ENCODE measurements at regions not wholly inside any gene's neighbourhood (a gene's known extent, or its start where the extent isn't known, plus 50 kb on each side); places are given as distances from the start of the nearest gene placed in this dataset.

DNA sequence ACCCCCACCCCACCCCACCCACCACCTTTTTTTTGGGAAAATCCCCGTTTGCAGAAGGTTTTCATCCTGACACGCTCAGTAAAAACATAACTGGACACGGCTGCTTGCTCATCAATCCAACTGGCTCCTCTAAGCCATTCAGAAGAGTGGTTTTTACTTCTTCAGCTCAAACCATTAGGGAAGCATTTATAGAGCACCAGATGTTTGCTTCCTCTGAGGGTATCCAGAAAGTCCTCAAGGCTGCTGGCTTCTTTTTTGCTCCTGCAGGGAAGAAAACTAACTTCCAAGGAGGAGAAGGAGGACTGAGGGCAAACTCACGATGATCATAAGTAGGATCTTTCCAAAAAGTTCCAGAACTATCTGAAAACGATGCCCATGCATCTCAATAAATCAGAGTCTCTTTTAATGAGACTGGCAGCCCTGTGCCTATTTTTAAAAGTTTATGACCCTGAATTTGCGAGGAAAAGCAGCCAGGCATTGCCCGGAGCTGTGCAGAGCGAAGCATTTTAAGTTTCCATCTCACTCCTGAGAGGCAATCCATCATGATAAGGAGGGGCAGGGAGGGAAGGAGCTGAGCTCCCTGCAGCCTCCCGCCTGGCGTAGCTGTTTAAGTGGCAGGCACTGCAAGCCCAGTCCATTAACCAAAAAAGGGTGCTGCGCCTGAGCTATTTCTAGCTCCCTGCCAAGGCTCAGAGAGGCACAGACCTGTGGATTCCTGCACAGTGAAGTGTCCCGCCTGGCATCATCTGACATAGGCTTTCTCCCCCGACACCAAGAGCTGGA is 146.3 kb upstream of the FOXF1 start:
- DNase-seq (ENCODE audit: low read depth in 2 of 2) = no peak

DNA sequence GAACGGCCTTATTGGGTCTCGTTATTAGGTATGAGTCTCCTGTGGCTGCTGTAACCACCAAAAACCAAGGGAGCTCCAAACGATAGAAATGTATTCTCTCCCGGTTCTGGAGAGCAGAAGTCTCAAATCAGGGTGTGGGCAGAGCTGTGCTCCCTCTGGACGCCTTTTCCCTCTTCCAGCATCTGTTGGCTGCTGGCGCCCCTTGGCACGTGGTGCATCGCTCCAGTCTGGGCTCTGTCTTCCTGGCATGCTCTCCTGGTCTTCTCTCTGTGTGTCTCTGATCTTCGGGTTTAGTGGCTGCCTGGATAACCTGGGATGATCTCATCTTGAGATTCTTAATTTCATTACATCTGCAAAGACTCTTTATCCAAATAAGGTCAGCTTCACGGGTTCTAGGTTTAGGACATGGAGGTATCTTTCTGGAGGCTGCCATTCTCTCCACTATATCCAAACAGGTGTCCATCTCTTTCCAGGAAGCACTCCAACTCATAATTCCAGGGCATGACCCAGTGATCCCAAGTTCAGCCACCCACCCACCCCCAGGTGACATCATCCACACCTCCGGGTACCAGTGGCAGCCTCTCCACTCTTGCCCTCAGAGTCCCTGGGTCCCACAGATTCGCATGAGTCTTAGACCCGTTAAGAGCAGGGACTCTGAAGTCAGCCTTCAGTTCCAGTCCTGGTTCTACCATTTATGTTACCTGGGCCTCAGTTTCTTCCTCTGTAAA is 145.5 kb upstream of the FOXF1 start:
- no peak for DNase-seq (ENCODE audit: low read depth in 2 of 2)

DNA sequence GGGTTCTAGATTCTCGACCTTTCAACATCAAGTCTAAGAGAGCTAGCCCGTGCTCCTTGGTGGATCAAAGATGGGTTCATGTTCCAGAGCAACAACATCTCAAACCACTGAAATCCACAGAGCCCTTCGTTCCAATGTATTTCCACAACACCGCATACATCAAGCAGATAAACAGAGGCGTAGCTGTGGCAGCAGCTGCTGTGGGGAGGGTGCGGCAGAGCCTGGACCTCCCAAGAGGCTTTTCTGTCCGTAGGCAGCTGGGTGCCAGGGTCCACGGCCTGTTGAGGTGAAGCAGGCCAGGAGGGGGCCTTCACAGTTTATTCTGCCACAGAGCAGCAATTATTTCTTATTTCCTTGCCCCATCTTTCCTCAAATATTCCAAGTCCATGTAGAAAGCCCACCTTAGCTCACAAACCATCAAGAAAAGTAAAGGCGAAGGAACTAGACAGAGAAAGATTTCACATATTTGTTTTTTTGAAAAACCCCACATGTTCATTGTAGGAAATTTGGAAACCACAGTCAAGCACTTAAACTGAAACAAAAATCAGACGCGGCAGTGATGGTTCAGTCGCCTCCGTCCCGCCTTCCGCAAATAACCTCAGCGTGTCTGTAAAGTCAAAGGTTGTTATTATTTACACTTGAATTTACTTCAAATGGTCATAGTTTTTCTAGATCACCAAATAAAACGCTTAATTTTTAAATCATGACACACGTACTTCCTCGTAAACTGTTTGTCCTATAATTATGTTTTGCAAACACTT is 144.6 kb upstream of the FOXF1 start:
- no peak for DNase-seq (ENCODE audit: low read depth in 2 of 2)

DNA sequence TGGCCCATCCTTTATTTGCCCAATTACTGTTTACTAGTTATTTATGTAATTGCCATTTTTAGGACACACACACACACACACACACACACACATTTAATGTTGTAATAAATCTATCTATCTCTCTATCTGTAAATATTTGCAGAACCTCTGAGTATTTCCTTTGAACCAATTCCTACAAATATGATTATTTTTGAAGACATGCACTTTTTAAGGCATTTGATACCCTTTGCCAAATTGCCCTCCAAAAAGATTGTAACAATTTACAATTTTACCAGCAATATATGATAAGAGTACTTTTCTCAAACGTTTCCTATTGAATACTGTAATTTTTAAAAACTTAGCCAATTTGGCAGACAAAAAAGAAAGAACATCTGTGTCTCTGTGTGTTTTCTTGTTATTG is 143.8 kb upstream of the FOXF1 start:
- no peak for DNase-seq (ENCODE audit: low read depth in 2 of 2)

DNA sequence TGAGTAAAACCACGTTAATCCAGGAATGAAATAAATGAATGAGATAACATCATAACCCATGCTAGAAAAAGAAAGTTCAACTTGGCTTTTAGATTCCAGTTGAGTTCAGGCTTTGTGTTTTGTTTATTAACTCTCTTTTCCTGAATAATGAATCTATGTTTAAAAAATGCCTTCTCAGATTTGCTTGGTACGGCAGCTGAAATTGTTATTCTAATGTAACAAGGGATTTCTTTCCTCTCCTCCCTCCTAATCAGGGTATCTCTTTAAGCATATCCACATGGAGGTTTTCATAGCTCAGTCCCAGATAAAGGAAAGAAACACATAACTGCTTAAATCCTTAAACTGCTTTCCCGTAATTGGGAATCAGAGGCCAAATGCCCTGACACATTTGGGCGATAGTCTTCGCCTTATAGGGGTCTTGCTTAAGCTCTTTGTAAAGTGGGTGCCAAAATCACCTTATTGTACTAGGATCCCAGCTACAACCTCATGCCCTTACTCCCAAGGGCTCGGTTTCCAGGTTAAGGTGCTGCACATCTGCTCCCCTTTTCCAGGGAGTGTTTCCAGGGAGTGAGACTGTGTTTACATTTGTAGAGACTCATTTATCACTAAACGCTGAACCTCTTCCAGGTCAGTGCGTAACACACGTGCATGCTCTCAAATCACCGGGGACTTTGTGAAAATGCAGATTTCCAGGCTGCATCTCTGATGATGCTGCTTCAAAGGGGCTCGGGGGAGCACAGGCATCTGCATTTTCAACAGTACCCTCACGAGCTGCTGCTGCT is 142.8 kb upstream of the FOXF1 start:
- no peak for DNase-seq (ENCODE audit: low read depth in 2 of 2)

DNA sequence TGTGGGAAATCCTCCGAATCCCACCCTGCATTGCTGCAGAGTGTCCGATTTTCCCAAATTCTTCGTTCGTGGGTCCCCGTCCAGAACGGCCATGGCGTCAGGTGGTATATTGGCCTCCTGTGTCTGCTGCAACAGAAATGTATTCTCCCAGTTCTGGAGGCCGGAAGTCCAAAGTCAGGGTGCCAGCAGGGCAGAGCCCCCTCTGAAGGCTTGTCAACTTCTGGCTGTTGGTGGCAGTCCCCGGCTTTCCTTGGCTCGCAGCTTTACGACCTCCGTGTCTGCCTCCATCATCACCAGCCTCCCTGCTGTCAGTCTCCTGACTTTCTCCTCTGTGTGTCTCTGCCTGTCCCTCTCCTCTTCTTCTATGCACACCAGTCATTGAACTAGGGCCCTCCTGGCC is 142.1 kb upstream of the FOXF1 start:
- DNase-seq (ENCODE audit: low read depth in 2 of 2) = no peak

DNA sequence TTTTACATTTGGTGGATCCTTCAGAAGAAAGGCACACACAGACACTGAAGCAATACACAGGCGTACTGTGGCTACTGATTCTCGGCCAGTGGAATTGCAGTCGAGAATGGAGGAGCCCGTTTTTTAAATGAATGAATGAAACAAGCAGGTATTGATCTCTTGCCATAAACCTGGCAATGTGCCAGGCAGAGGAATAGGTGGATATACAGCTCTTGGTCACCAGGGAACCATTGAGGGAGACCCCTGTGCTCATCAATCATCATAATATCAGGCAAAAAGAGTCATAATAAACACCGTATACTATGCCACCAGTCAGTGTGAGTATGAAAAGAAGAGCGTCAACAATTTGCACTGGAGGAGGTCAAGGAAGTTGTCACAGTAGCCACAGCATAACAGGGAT is 140.3 kb upstream of the FOXF1 start:
- no peak for DNase-seq (ENCODE audit: low read depth in 2 of 2)

DNA sequence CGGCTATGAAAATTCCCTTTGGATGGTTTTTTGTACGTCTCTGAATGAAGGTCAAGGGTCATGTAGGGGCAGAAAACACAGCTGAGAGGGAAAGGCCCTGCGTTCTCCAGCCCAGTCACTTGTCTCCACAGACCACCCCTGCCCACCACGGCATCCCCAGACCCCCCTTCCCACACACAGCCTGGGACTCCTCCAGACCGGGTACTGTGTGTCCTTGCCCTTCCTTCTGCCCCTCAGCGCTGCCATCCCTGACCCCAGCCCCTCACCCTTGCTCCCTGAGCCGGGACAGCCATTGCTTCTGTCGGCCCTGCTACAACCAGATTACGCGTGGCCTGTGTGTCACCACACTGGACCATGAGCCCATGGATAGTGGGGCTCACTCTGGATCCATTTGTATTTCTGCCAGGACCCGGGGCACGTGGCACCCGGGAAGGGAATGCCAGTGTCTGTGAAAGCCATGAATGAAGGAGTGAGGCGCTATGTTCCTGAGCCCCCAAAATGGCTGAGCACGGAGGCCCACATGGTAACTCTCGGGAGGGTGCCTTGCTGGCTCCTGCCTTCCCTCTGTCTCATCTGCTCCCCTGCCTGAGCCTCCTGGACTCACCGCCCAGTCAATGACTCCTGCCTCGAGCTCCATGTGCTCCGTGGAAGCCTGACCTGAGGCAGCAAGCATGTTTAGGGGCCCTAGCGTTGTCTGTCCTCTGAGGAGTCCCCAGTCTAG is 139.1 kb upstream of the FOXF1 start:
- no peak for DNase-seq (ENCODE audit: low read depth in 2 of 2)

DNA sequence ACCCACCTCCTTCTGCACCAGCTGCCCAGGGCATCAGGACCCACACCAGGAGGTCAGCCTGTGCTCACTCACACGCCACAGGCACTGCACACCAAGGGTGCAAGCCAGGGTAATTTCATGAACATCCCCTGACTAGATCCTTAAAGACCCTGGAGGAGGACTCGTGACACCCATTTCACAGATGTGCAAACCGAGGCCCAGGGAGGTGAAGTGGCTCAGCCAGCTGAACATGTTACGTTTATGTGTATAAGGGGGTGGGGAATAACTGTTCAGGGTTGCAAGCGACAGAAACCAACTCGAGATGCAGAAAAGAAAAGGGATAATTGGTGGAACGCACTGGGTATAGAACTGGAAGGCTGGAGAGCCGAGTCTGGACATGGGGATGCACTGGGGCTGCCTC is 138.1 kb upstream of the FOXF1 start:
- DNase-seq (ENCODE audit: low read depth in 2 of 2) = no peak

DNA sequence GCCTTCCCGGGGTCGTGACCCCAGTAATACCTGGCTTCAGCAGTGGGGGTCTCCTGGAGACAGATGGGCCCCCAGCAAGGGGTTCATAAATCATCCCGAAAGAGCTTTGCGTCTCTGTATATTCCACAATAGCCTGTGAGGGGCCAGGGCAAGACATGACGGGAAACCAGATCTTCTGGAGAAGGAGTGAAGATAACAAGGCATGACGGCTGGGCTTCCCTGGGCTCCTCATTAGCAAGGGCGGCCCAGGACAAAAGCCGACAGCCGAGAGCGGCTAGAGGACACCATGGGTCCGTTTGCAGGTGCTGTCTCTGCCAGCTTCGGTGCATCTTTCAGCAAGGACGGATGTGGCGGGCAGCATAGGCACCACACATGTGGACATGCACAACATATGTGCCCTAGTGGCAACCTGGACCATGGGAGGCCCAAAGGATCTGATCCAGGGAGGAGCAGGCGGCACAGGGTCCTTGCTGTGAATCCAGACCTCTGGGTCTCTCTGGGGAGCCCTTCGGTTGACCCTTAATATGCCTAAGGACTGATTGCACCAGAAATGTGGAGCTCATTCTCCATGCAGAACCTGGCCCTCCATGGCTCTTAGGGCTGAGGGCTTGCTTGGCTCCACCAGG is 136.9 kb upstream of the FOXF1 start:
- DNase-seq (ENCODE audit: low read depth in 2 of 2) = no peak

DNA sequence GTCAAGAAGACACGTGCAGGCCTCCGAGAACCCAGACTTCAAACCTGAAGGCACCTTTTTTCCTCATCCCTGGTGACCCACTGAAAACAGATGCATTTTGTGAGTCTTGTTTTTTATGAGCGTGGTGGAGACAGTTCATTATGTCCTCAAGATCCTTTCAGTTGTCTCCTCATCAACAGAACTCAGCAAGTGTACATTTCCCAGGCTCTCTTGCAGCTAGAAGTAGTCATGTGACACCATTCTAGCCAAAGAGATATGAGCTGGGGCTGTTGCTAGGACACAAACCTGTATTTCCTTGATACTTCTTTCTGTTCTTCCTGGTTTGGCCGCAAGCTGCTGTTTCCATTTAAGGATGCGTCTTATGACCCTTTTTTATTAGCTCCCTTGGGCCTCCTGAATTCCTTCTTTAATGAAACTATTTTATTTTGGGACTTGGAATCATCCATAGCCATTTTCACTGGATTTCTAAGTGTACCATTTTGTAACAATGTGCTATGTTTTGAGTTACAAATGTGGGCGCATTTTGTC is 135.7 kb upstream of the FOXF1 start:
- DNase-seq (ENCODE audit: low read depth in 2 of 2) = no peak

DNA sequence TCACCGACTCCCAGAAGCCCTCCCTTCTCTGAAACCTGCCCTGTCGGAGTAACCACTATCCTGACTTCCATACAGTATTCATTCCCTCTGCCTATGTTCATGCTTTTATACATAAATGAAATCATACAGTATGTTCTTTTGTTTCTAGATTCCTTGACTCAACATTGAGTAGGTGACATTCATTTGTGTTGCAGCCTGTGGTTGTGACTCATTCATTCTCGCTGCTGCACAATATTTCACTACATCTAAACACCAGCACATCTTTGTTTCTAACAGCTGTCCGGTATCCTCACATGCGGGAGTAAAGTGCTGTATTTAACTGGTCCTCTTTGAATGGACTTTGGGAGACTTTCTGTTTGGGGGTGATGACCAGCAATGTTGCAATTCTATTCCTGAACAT is 135.0 kb upstream of the FOXF1 start:
- DNase-seq (ENCODE audit: low read depth in 2 of 2) = no peak

DNA sequence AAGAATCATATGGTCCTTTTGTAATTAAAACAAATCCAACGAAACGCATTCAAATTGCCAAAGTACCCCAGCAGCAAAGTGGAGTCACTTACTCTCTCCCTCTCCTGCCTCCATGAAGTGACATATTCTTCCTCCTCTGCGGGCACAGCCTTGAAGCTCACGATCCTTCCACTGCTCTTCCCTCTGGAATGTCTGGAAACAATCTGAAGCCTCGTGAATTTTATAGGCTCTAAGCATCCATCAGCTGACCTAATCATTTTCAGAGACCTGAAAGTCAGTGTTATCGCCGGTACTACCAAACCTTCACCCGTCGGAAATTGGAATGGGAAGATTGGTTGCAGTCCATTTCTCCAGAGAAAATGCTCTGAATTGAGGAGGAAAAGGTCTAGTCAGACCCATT is 134.5 kb upstream of the FOXF1 start:
- DNase-seq (ENCODE audit: low read depth in 2 of 2) = no peak

DNA sequence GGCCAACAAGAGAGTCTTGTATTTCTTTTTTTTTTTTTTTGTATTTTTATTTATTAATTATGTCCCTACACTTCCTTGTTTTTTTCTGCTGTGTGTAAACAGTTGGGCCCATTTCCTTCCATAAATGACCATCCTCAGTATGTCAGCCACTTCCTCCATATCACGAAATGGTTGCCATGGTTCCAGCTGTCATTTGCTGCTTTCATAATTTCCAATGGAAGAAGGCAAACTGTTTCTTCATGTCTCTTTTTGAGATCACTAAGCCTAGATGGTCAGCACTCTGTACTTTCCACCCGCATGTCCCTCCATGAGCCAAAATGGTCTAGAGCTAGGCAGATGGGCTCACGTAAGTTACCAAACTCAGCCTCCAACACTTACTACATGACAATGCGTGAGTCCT is 133.5 kb upstream of the FOXF1 start:
- DNase-seq (ENCODE audit: low read depth in 2 of 2) = no peak

DNA sequence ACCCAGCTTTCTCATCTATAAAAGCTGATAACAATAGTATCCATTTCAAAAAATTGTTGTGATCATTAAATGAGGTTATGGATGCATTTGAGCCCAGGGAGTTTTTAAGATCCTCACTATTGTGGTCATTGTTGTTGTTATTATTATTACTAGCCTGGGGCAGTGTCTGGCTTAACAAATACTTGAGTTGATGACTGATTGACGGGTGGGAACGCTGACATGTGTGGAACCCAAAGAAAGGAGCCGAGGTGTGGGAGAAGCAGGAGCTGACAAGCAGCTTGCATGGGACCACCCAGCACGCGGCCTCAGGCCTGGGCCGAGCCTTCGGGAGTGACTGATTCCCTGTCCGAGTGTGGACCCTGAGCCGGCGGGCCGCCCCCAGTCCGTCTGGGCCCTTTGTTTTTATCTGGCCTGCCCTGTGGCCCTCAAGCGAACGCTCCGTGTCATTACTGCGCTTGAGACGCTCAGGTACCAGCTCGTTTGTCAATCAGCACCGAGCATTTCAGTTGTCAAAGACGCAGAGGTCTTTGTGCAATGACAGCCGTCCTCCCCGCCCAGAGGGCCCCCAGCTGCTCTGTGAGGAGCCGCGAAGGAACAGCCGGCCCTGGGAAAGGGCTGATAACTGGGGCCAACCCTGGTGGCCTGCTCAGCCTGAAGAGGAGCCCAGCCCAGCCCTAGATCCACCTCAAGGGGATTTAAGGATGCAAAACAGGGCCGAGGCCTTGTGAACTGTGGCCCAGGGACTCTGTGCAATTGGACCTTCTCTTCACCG is 132.9 kb upstream of the FOXF1 start:
- no peak for DNase-seq (ENCODE audit: low read depth in 2 of 2)

DNA sequence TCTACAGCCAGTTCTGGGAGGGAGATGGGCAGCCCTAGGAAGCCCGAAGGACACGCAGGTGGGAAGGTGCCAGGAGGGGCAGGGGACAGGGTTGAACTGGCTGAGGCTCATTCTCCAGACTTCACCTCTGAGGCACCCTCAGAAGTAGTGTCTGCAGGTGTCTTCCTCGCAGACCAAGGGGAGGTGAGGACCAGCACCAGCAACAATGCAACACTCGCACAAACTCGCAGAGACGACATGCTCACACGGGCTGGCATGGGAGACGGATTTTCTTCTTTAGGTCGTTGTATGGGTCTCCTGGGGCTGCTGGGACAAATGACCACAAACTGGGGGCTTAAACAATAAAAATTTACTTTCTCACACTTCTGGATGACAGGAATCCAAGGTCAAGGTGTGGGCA is 132.2 kb upstream of the FOXF1 start:
- DNase-seq (ENCODE audit: low read depth in 2 of 2) = no peak

DNA sequence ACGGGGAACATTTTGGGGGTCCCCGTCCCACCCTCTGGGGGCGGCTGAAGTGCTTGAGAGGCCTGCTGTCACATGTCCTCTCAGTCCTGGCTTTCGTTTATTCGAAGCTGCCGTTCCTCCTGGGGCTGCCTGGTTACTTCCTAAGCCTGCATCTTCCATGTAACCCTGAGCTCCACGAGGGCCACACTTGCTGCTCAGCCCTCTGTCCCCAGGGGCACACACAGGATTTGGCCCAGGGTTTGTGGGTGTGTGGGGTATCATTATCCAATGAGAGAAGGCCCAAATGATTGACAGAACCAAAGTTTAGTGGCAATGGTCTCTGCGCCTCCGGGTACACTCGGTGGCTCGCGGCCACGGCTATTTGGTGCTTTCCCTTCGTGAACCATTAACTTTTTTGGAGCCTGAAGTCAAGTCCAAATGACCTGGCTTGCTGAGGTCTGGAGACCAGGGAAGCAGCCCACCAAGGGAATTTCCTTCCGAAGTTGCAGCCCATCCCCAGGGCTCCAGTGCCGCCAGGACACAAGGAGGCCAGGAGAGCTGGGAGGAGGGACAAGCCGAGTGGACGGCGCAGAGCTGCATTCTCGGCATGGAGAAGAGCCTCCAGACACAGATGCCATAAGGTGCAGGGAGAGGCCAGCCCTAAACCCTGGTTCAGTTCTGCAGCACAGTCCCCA is 131.4 kb upstream of the FOXF1 start:
- DNase-seq (ENCODE audit: low read depth in 2 of 2) = no peak

DNA sequence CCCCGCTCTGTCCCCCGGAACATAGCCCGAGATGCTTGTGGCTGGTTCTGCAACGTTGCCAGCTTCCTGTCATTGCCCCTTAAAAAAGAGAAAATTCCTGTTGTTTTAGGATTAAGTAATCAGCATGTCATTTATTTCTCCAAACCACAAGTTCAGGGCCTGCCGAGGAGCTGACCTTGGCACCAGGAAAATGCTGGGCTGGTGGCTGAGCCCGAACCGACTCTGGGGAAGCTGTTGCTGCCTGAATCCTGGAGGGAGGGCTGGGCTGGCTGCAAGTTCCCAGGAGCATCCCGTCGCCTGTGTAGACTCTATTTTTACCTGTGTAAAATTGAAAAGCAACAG is 130.9 kb upstream of the FOXF1 start:
- DNase-seq (ENCODE audit: low read depth in 2 of 2) = no peak

DNA sequence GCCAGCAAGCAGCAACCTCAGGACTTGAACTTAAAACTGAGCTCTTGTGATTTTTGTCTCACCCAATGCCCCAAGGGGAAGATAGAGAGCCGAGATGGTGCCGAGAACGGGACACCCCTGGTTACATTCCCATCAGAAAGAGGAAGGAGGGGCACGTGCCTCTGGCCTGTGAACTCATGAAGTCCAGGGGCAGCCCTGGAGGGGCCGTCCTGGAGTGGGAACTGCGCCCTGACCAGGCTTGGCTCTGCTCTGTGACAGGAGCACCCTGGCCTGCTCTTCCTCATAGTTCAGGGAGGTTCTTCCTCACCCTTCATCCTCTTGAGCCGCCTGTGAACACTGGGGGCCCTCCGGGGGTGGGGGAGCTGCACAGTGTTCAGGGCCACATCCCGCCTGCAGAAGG is 130.3 kb upstream of the FOXF1 start:
- no peak for DNase-seq (ENCODE audit: low read depth in 2 of 2)

Data from stimulated activated CD8-positive, alpha-beta memory T cell treated with anti-CD3 and anti-CD28 coated beads, Interleukin-15, amount 100 ng/mL, for 48 hours (primary cell).